ENCODE measurements at regions not wholly inside any gene's neighbourhood (a gene's known extent, or its start where the extent isn't known, plus 50 kb on each side); places are given as distances from the start of the nearest gene placed in this dataset.

- H3K36me3 ChIP-seq = no peaks in the 10 kb centered on the region
- H3K9me3 ChIP-seq = no peaks in the 10 kb centered on the region
- H3K27ac ChIP-seq = no peak overlapping the region
- DNase-seq = no peak
- no peak for TF ChIP-seq CTCF (IDR thresholded peaks at IDR 0.05)
- no peak for TF ChIP-seq POLR2A (IDR thresholded peaks at IDR 0.05)
- H3K27me3 ChIP-seq = no peaks in the 10 kb centered on the region
- no peaks in the 10 kb centered on the region for H3K4me1 ChIP-seq
- no peak overlapping the region for H3K4me3 ChIP-seq
Observed at GRCh38 chr6:97816526-97816925, 533.5 kb upstream of the MMS22L start.

GRCh38 chr6:97819710-97820109 is 536.7 kb upstream of the MMS22L start:
- Histone ChIP-seq H3K27me3 (no peaks in the 10 kb centered on the region), H3K27ac (no peak overlapping the region), H3K4me3 (no peak overlapping the region), H3K9me3 (no peaks in the 10 kb centered on the region), H3K4me1 (no peaks in the 10 kb centered on the region), H3K36me3 (no peaks in the 10 kb centered on the region)
- DNase-seq = no peak
- TF ChIP-seq POLR2A (IDR thresholded peaks at IDR 0.05) (no peak), CTCF (IDR thresholded peaks at IDR 0.05) (no peak)

GRCh38 chr6:97820400-97820799 is 537.4 kb upstream of the MMS22L start:
- H3K9me3 ChIP-seq = no peaks in the 10 kb centered on the region
- no peaks in the 10 kb centered on the region for H3K4me1 ChIP-seq
- no peaks in the 10 kb centered on the region for H3K27me3 ChIP-seq
- H3K4me3 ChIP-seq = no peak overlapping the region
- DNase-seq = no peak
- no peak overlapping the region for H3K27ac ChIP-seq
- H3K36me3 ChIP-seq = no peaks in the 10 kb centered on the region
- TF ChIP-seq POLR2A (IDR thresholded peaks at IDR 0.05) = no peak
- no peak for TF ChIP-seq CTCF (IDR thresholded peaks at IDR 0.05)

GRCh38 chr6:97822632-97823031 is 539.6 kb upstream of the MMS22L start:
- H3K9me3 ChIP-seq = no peaks in the 10 kb centered on the region
- H3K27ac ChIP-seq = no peak overlapping the region

GRCh38 chr6:97841763-97842162 is 558.7 kb upstream of the MMS22L start:
- Histone ChIP-seq H3K36me3 (no peaks in the 10 kb centered on the region), H3K9me3 (no peaks in the 10 kb centered on the region), H3K4me1 (no peaks in the 10 kb centered on the region)

More at GRCh38 chr6:97822632-97823031, 539.6 kb upstream of the MMS22L start:
- no peak for DNase-seq
- Histone ChIP-seq H3K36me3 (no peaks in the 10 kb centered on the region), H3K4me3 (no peak overlapping the region), H3K4me1 (no peaks in the 10 kb centered on the region), H3K27me3 (no peaks in the 10 kb centered on the region)
- TF ChIP-seq CTCF (IDR thresholded peaks at IDR 0.05) (no peak), POLR2A (IDR thresholded peaks at IDR 0.05) (no peak)

More at GRCh38 chr6:97841763-97842162, 558.7 kb upstream of the MMS22L start:
- Histone ChIP-seq H3K4me3 (no peak overlapping the region), H3K27ac (no peak overlapping the region), H3K27me3 (no peaks in the 10 kb centered on the region)
- TF ChIP-seq POLR2A (IDR thresholded peaks at IDR 0.05) (no peak), CTCF (IDR thresholded peaks at IDR 0.05) (no peak)
- no peak for DNase-seq
